SK-N-SH (cell line): ENCODE measurements at regions not wholly inside any gene's neighbourhood (a gene's known extent, or its start where the extent isn't known, plus 50 kb on each side); places are given as distances from the start of the nearest gene placed in this dataset.

Experiments used
- CTCF ChIA-PET: fragments of 300-600, 350-600 bp; formaldehyde crosslinking; extraction: SDS; loops from one replicate; lab custom pipeline; 2021; lab: Yijun Ruan, JAX
- POLR2A ChIA-PET: fragments of 350-600 bp; sonication (Branson Sonifier 250); formaldehyde crosslinking; extraction: SDS; loops from one replicate; lab custom pipeline; 2020; ENCODE audit warnings: antibody characterized with exemption, inconsistent platforms; lab: Yijun Ruan, JAX
- DNase-seq: peaks from one replicate; pipeline ENCODE4 v3.0.0; 2012
- H2AFZ ChIP-seq: fragments of 200-600 bp; sonication (generic); 2 replicates; pipeline ENCODE4 v1.8.1; 2016; ENCODE audit warnings: antibody characterized with exemption, mild to moderate bottlenecking, low read depth
- H3F3A ChIP-seq: fragments of 200-600 bp; sonication (generic); replicated peaks from 2 replicates; pipeline ENCODE3; 2016; ENCODE audit warnings: antibody characterized with exemption, mild to moderate bottlenecking; ENCODE audit not compliant: insufficient read depth
- H3K27ac ChIP-seq, 2 experiments: fragments of 200-500 bp in 1 of 2; fragments of 200-600 bp in 1 of 2; sonication (Bioruptor generic) in 1 of 2; sonication (generic), shearing (Covaris generic) in 1 of 2; 2 replicates each; pipeline versions ENCODE4 v1.5.1 to v1.6.1; 2014 to 2016; ENCODE audit warnings: low read depth in 2 of 2, inconsistent platforms in 1 of 2, low read length in 1 of 2, mild to moderate bottlenecking in 1 of 2, mixed read lengths in 1 of 2
- H3K27me3 ChIP-seq: fragments of 200-600 bp; sonication (generic), shearing (Covaris generic); 2 replicates; pipeline ENCODE4 v1.6.1; 2016; ENCODE audit warnings: mixed run types; ENCODE audit not compliant: insufficient read depth
- H3K36me3 ChIP-seq, 2 experiments: fragments of 200-500 bp in 1 of 2; fragments of 200-600 bp in 1 of 2; sonication (Bioruptor generic) in 1 of 2; sonication (generic) in 1 of 2; replicated peaks in 1 of 2; 2 replicates each; pipeline versions ENCODE3 to v1.5.1; 2014 to 2016; ENCODE audit warnings: low read length in 1 of 2, mild to moderate bottlenecking in 1 of 2; ENCODE audit not compliant: insufficient read depth in 2 of 2, control insufficient read depth in 1 of 2
- H3K4me1 ChIP-seq, 2 experiments: fragments of 200-500 bp in 1 of 2; fragments of 200-600 bp in 1 of 2; sonication (Bioruptor generic) in 1 of 2; sonication (generic), shearing (Covaris generic) in 1 of 2; 2 replicates each; pipeline versions ENCODE4 v1.5.1 to v1.6.1; 2014 to 2016; ENCODE audit warnings: low read depth in 1 of 2, low read length in 1 of 2, mixed run types in 1 of 2; ENCODE audit not compliant: insufficient read depth in 2 of 2, control insufficient read depth in 1 of 2
- H3K4me2 ChIP-seq: fragments of 200-600 bp; sonication (generic), shearing (Covaris generic); 2 replicates; pipeline ENCODE4 v1.6.1; 2017; ENCODE audit warnings: mixed run types
- H3K4me3 ChIP-seq, 2 experiments: fragments of 200-500 bp in 1 of 2; fragments of 200-600 bp in 1 of 2; sonication (Bioruptor generic) in 1 of 2; sonication (generic), shearing (Covaris generic) in 1 of 2; 2 replicates each; pipeline versions ENCODE4 v1.5.1 to v1.8.1; 2014 to 2016; ENCODE audit warnings: low read depth in 2 of 2, inconsistent platforms in 1 of 2, low read length in 1 of 2, mild to moderate bottlenecking in 1 of 2, mixed read lengths in 1 of 2, moderate library complexity in 1 of 2
- H3K79me2 ChIP-seq: fragments of 200-600 bp; sonication (generic); 2 replicates; pipeline ENCODE4 v1.8.1; 2017; ENCODE audit warnings: mild to moderate bottlenecking; ENCODE audit not compliant: insufficient read depth
- H3K9ac ChIP-seq: fragments of 200-600 bp; sonication (generic); 2 replicates; pipeline ENCODE4 v1.6.1; 2017; ENCODE audit warnings: mixed run types
- H3K9me2 ChIP-seq: fragments of 200-600 bp; sonication (generic); 2 replicates; pipeline ENCODE4 v1.6.1; 2017; ENCODE audit warnings: mixed run types
- H3K9me3 ChIP-seq: fragments of 200-600 bp; sonication (generic); 2 replicates; pipeline ENCODE4 v1.6.1; 2017; ENCODE audit warnings: mixed run types, mild to moderate bottlenecking, moderate library complexity
- H4K20me1 ChIP-seq: fragments of 200-600 bp; sonication (generic); 2 replicates; pipeline ENCODE4 v1.6.1; 2017; ENCODE audit warnings: mild to moderate bottlenecking, mixed run types; ENCODE audit not compliant: insufficient read depth
- EP300 ChIP-seq, 2 experiments: IDR thresholded peaks; 2 replicates each; pipeline versions ENCODE4 v1.4.0 to v1.6.1; 2012; ENCODE audit warnings: borderline replicate concordance in 1 of 2, low read depth in 1 of 2, low read length in 1 of 2
- FOSL2 ChIP-seq: IDR thresholded peaks from 2 replicates; pipeline ENCODE4 v1.4.0; 2012; ENCODE audit warnings: low read depth, mild to moderate bottlenecking, moderate library complexity, borderline replicate concordance
- FOXJ3 ChIP-seq: sonication (generic); formaldehyde crosslinking; IDR thresholded peaks from 2 replicates; pipeline ENCODE4 v1.5.1; 2020; ENCODE audit warnings: mild to moderate bottlenecking, missing genetic modification reagents
- FOXM1 ChIP-seq: IDR thresholded peaks from 2 replicates; pipeline ENCODE4 v1.4.0; 2012; ENCODE audit warnings: low read depth, mild to moderate bottlenecking
- GABPA ChIP-seq: IDR thresholded peaks from 2 replicates; pipeline ENCODE4 v1.4.0; 2012; ENCODE audit warnings: low read depth, mild to moderate bottlenecking
- POLR2AphosphoS5 ChIP-seq: IDR thresholded peaks from 2 replicates; pipeline ENCODE4 v1.6.1; 2012; ENCODE audit warnings: low read depth, low read length
- RAD21 ChIP-seq: IDR thresholded peaks from 2 replicates; pipeline ENCODE4 v1.6.1; 2012; ENCODE audit warnings: mild to moderate bottlenecking, low read length
- RCOR1 ChIP-seq: fragments of 150-350 bp; IDR thresholded peaks from 2 replicates; pipeline ENCODE4 v1.6.1; 2017; ENCODE audit warnings: antibody characterized with exemption, low read length
- RFX5 ChIP-seq: IDR thresholded peaks from 2 replicates; pipeline ENCODE4 v1.6.1; 2012; ENCODE audit warnings: mild to moderate bottlenecking, improper control_type of control experiment, low read length
- TAF1 ChIP-seq: IDR thresholded peaks from 2 replicates; pipeline ENCODE4 v1.6.1; 2012; ENCODE audit warnings: low read depth, mild to moderate bottlenecking, low read length, moderate library complexity, borderline replicate concordance
- TCF12 ChIP-seq: IDR thresholded peaks from 2 replicates; pipeline ENCODE4 v1.4.0; 2012
- YY1 ChIP-seq: IDR thresholded peaks from 2 replicates; pipeline ENCODE4 v1.4.0; 2012; ENCODE audit warnings: low read depth, mild to moderate bottlenecking
- WGBS: methylation state at CpG from one replicate; pipeline ENCODE4 v1.1.6; 2017; ENCODE audit warnings: low lambda C conversion rate; 5-methylcytosine and 5-hydroxymethylcytosine counted together
- TF ChIP-seq, protein P1 (sequence below): IDR thresholded peaks from 2 replicates; pipeline ENCODE4 v1.4.0; 2012; ENCODE audit warnings: low read depth, borderline replicate concordance
- TF ChIP-seq, protein P2 (sequence below): fragments of 200-600 bp; sonication (generic); IDR thresholded peaks from 2 replicates; pipeline ENCODE4 v1.6.1; 2017; ENCODE audit warnings: antibody characterized with exemption, mild to moderate bottlenecking, moderate library complexity
- TF ChIP-seq, protein P3 (sequence below): IDR thresholded peaks from 2 replicates; pipeline ENCODE4 v1.4.0; 2012; ENCODE audit warnings: low read depth, borderline replicate concordance

DNA sequence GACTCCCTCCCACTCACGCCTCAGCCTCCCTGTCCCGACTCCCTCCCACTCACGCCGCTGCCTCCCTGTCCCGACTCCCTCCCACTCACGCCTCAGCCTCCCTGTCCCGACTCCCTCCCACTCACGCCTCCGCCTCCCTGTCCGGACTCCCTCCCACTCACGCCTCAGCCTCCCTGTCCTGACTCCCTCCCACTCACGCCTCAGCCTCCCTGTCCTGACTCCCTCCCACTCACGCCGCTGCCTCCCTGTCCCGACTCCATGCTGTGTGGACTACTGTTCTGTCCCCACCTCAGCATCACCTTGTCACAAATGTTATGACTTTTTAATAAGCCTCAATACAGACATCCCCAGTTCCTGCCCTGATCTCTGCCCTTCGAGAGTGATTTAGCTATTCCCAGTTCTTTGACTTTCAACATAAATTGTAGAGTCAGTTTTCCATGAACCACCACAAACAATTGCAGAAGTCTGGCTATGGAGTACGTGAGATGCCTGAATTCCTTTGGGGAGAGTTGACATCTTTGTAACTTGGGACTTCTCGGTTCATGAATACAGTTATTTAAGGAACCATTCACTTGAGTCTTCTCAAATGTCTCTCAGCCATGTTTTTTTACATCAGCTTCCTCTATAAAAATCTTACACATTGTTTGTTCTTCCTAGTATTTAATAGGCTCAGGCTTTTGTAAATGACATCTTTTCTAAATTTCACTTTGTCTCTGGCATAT is 71.9 kb downstream of the FOXL3 start:
- DNase-seq, result no peak
- Histone ChIP-seq H3K4me1 (peaks cover 4 to 5% of the 10 kb centered on the region in 2 experiments; a peak in 2 of 4 replicates), H3K9me2 (no peaks in the 10 kb centered on the region), H4K20me1 (no peaks in the 10 kb centered on the region), H3K27ac (no peak overlapping the region), H3K27me3 (peaks cover 6% of the 10 kb centered on the region; the same call in 1 of the 2 replicates), H3K4me3 (no peak overlapping the region), H2AFZ (no peak overlapping the region), H3K79me2 (no peaks in the 10 kb centered on the region), H3K9me3 (no peaks in the 10 kb centered on the region), H3K36me3 (no peaks in the 10 kb centered on the region), H3K9ac (no peak overlapping the region), H3F3A (no peaks in the 10 kb centered on the region), H3K4me2 (no peak overlapping the region)
- WGBS, result 76% methylated on average over 17 of the region's 18 CpGs
- ChIA-PET POLR2A (no interaction called here), CTCF (no interaction called here)
- TF ChIP-seq RCOR1 (no peak), YY1 (no peak), GABPA (no peak), POLR2AphosphoS5 (no peak), EP300 (IDR thresholded peaks at IDR 0.05; ENCODE audit: borderline replicate concordance in 1 of 2, low read depth in 1 of 2, low read length in 1 of 2) (no peak)

DNA sequence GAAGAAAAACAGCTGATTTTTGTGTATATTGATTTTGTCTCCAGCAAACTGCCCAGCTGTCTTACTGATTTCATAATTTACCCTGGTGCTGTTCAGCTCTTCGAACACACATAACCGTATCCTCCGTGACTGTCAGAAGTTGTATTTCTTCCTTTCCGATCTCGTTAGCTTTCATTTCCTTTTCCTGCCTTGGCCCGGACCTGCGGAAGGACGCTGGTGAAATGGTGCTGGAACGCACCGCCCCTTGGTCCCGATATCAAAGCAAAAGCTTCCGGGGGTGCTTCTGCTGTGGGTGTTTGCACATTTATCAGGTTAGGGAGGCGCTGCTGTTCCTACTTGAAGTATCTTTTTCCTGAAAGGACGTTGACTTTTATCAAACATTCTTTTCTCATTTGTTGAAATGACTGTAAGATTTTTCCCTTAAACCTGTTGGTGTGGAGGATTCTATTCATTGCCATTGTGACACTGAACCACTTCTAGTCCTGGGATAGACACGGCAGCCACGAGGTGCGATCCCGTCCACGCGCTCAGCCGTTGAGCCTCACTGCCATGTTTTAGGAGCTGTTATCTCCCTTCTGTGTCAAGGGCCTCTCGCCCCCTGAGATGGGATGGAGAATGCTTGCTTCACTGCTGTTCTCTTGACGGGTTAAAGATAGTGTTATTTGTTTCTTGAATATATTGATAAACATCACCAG is 72.6 kb downstream of the FOXL3 start:
- Histone ChIP-seq H2AFZ (no peak overlapping the region), H3K27me3 (peaks cover 6% of the 10 kb centered on the region; the same call in 1 of the 2 replicates), H3K9ac (no peak overlapping the region), H3F3A (no peaks in the 10 kb centered on the region), H3K79me2 (no peaks in the 10 kb centered on the region), H3K27ac (no peak overlapping the region), H3K9me3 (no peaks in the 10 kb centered on the region), H4K20me1 (no peaks in the 10 kb centered on the region), H3K4me1 (peaks cover 4 to 5% of the 10 kb centered on the region in 2 experiments; a peak in 2 of 4 replicates), H3K4me3 (no peak overlapping the region), H3K4me2 (no peak overlapping the region), H3K36me3 (no peaks in the 10 kb centered on the region), H3K9me2 (no peaks in the 10 kb centered on the region)
- POLR2A ChIA-PET, result no interaction called here
- TF ChIP-seq RAD21 (no peak), EP300 (IDR thresholded peaks at IDR 0.05; ENCODE audit: borderline replicate concordance in 1 of 2, low read depth in 1 of 2, low read length in 1 of 2) (no peak), FOXJ3 (CRISPR knock-in tag) (no peak), POLR2AphosphoS5 (no peak), YY1 (no peak), FOSL2 (no peak), TCF12 (no peak), TAF1 (no peak), FOXM1 (no peak), RFX5 (no peak)
- TF ChIP-seq, protein P1, sequence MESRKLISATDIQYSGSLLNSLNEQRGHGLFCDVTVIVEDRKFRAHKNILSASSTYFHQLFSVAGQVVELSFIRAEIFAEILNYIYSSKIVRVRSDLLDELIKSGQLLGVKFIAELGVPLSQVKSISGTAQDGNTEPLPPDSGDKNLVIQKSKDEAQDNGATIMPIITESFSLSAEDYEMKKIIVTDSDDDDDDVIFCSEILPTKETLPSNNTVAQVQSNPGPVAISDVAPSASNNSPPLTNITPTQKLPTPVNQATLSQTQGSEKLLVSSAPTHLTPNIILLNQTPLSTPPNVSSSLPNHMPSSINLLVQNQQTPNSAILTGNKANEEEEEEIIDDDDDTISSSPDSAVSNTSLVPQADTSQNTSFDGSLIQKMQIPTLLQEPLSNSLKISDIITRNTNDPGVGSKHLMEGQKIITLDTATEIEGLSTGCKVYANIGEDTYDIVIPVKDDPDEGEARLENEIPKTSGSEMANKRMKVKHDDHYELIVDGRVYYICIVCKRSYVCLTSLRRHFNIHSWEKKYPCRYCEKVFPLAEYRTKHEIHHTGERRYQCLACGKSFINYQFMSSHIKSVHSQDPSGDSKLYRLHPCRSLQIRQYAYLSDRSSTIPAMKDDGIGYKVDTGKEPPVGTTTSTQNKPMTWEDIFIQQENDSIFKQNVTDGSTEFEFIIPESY, result no peak
- TF ChIP-seq, protein P2, sequence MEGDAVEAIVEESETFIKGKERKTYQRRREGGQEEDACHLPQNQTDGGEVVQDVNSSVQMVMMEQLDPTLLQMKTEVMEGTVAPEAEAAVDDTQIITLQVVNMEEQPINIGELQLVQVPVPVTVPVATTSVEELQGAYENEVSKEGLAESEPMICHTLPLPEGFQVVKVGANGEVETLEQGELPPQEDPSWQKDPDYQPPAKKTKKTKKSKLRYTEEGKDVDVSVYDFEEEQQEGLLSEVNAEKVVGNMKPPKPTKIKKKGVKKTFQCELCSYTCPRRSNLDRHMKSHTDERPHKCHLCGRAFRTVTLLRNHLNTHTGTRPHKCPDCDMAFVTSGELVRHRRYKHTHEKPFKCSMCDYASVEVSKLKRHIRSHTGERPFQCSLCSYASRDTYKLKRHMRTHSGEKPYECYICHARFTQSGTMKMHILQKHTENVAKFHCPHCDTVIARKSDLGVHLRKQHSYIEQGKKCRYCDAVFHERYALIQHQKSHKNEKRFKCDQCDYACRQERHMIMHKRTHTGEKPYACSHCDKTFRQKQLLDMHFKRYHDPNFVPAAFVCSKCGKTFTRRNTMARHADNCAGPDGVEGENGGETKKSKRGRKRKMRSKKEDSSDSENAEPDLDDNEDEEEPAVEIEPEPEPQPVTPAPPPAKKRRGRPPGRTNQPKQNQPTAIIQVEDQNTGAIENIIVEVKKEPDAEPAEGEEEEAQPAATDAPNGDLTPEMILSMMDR, result no peak
- TF ChIP-seq, protein P3, sequence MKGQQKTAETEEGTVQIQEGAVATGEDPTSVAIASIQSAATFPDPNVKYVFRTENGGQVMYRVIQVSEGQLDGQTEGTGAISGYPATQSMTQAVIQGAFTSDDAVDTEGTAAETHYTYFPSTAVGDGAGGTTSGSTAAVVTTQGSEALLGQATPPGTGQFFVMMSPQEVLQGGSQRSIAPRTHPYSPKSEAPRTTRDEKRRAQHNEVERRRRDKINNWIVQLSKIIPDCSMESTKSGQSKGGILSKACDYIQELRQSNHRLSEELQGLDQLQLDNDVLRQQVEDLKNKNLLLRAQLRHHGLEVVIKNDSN, result no peak
- CTCF ChIA-PET, result no interaction called here
- DNase-seq, result no peak
- 58% methylated on average over 23 of the region's 23 CpGs for WGBS
